ENCODE measurements at regions not wholly inside any gene's neighbourhood (a gene's known extent, or its start where the extent isn't known, plus 50 kb on each side); places are given as distances from the start of the nearest gene placed in this dataset.

DNA sequence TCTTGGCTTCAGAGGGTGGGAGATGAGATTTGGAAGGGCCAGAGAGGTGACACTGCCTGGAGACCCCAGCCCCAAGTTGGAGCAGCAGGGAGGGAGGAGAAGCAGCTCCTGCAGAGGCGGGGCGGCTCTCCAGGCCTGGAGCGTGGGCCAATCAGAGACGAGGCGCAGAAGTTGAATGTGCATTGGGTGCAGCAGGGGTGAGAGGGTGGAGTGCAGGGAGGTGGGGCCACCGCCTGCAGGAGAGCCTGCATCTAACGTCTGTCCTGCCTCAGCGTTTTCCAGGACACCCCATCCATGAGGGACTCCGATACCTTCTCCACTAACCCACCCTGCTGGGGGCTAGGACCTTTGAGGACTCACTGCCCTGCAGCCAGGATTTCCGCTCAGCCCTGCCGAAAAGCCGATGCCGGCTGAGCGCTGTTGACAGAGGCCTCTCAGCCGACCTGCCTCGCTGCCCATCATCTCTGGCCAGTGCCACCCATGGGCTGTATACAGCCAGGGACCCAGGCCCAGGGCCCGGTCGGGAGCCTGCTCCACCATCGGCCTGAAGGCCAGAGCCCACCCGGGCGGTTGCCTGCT, 146.2 kb downstream of the ENGASE start:
- 8% methylated on average over 18 of the region's 21 CpGs for WGBS (ENCODE audit: insufficient coverage)

DNA sequence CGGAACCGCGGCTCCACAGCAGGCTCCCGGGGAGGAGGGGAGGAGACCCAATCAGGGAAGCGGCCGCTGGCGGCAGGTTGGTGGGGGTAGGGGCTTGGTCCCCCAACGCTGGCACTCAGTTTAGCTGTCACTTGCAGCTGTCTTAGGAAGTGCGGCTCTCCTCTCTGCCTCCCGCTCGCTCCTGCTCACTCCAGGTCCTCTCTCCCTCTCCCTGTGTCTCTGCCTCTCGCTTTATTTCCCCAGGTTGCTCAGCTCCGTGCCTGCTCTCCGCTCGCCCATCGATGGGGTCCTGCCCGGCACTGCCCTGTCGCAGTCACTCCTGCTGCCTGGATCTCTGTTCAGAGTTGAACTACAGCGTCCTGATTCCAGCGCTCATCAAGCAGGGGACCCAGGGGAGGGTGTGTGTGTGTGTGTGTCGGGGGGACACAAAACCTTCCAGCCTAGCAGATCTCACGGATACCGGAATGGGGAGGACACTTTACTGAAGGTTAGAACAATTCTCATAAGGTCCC, 145.6 kb downstream of the ENGASE start:
- peaks cover 79% of the 10 kb centered on the region for H3K27me3 ChIP-seq (ENCODE audit: control insufficient read depth, insufficient read depth, low read length)
- no peak for DNase-seq
- no peak overlapping the region for H3K4me3 ChIP-seq (ENCODE audit: low read length)
- under 1% methylated on average over 12 of the region's 23 CpGs for WGBS (ENCODE audit: insufficient coverage)
- H3K9me3 ChIP-seq (replicated peaks; ENCODE audit: control insufficient read depth, low read depth, low read length): no peaks in the 10 kb centered on the region
- H3K4me1 ChIP-seq (ENCODE audit: control insufficient read depth, insufficient read depth, low read length): no peaks in the 10 kb centered on the region
- no peaks in the 10 kb centered on the region for H3K36me3 ChIP-seq (ENCODE audit: control insufficient read depth, insufficient read depth, low read length)
- H3K27ac ChIP-seq (ENCODE audit: low read length): no peak overlapping the region

More for the DNA sequence above, 146.2 kb downstream of the ENGASE start:
- H3K4me3 ChIP-seq (ENCODE audit: low read length): no peak overlapping the region
- no peak for DNase-seq
- H3K27me3 ChIP-seq (ENCODE audit: control insufficient read depth, insufficient read depth, low read length): peaks cover 73% of the 10 kb centered on the region
- no peaks in the 10 kb centered on the region for H3K36me3 ChIP-seq (ENCODE audit: control insufficient read depth, insufficient read depth, low read length)
- no peaks in the 10 kb centered on the region for H3K9me3 ChIP-seq (replicated peaks; ENCODE audit: control insufficient read depth, low read depth, low read length)
- H3K27ac ChIP-seq (ENCODE audit: low read length): no peak overlapping the region
- no peaks in the 10 kb centered on the region for H3K4me1 ChIP-seq (ENCODE audit: control insufficient read depth, insufficient read depth, low read length)

DNA sequence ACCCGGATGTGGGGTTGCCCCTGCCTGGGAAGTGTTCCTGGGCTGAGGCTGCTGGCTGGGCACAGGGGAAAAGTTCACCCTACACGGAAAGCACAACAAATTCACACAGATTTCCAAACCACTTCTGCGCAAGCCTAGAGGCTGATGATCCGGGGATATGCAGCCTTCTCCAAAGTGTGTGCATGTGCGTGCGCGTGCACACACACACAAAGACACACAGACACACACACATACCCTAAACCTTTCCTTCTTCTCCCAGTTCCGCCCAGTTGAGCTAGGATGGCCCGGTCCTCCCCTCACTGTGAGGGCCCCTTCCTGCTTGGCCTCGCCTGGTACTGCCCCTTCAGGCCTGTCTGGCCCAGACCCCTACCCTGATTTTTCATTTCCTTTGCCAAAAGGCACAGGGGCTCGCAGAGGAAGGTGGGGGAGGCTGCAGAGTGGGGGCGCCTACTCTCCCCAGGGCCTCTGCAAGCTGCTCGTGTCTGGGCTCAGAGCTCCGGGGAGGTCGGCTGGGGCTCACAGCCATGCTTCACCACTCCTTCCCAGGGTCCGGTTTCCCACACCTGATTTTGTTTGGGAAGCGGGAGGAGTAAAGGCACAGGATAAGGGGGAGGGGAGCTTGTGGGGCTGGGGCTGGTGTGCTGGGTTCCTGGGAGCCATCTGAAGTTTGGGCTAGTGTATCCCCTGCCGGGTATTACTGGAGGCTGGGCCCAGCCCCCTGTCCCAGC, 144.7 kb downstream of the ENGASE start:
- H3K4me3 ChIP-seq (ENCODE audit: low read length): no peak overlapping the region
- H3K4me1 ChIP-seq (ENCODE audit: control insufficient read depth, insufficient read depth, low read length): peaks cover 4% of the 10 kb centered on the region
- H3K27me3 ChIP-seq (ENCODE audit: control insufficient read depth, insufficient read depth, low read length): peaks cover 80% of the 10 kb centered on the region
- 71% methylated on average over 8 of the region's 18 CpGs for WGBS (ENCODE audit: insufficient coverage)
- DNase-seq: no peak
- no peaks in the 10 kb centered on the region for H3K9me3 ChIP-seq (replicated peaks; ENCODE audit: control insufficient read depth, low read depth, low read length)
- no peaks in the 10 kb centered on the region for H3K36me3 ChIP-seq (ENCODE audit: control insufficient read depth, insufficient read depth, low read length)
- H3K27ac ChIP-seq (ENCODE audit: low read length): no peak overlapping the region

DNA sequence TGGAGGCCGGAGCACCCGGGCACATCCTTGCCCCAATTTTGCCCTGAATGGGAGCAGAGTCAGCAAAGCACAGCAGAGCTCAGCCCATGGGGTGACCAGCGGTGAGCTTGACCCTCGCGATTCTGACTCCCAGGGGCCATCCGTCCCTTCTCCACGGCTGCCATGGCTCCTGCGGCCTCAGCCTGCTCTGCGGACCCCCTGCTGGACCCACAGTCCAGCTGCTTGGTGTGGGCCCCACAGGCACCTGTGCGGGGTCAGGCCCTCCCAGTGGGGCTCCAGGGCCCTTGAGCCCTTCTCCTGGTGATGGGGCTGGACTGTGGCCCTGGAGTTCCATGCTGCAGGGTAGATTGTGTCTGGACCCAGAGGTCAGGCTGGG, 144.2 kb downstream of the ENGASE start:
- Histone ChIP-seq H3K27ac (ENCODE audit: low read length) (no peak overlapping the region), H3K4me3 (ENCODE audit: low read length) (no peak overlapping the region), H3K27me3 (ENCODE audit: control insufficient read depth, insufficient read depth, low read length) (peaks cover 79% of the 10 kb centered on the region), H3K36me3 (ENCODE audit: control insufficient read depth, insufficient read depth, low read length) (no peaks in the 10 kb centered on the region), H3K4me1 (ENCODE audit: control insufficient read depth, insufficient read depth, low read length) (peaks cover 4% of the 10 kb centered on the region), H3K9me3 (replicated peaks; ENCODE audit: control insufficient read depth, low read depth, low read length) (no peaks in the 10 kb centered on the region)
- 90% methylated on average over 10 of the region's 10 CpGs for WGBS (ENCODE audit: insufficient coverage)
- no peak for DNase-seq

DNA sequence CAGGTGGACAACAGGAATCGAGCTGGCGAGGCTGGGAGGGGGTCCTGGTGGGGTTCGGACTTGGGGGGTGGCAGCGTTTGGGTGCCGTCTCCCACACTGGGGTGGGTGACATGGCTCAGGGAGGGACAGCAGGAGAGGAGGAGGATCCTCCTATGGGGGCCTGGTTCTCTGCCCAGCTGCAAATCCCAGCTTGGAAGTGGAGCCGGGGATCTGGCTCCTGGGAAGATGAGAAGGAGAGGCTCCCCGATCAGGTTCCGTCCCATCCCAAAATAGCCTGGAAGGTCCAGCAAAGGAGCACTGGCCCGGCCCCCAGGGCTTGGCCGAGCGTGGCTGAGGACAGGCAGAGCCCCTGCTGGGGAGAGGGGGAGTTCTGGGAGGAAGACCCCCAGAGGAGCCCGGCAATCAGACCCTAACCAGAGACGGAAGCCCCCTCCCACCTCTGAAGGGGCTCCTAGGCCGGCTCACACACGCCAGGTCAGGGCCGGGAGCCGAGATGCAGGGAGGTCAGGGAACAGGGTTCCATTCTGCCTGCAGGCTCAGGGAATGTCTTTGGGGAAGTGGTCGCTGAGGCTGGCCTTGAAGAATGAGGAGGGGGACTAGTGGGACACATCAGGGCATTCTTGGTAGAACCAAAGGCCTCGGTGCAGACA, 143.7 kb downstream of the ENGASE start:
- Histone ChIP-seq H3K36me3 (ENCODE audit: control insufficient read depth, insufficient read depth, low read length) (no peaks in the 10 kb centered on the region), H3K4me3 (ENCODE audit: low read length) (no peak overlapping the region), H3K27ac (ENCODE audit: low read length) (no peak overlapping the region), H3K27me3 (ENCODE audit: control insufficient read depth, insufficient read depth, low read length) (peaks cover 80% of the 10 kb centered on the region), H3K9me3 (replicated peaks; ENCODE audit: control insufficient read depth, low read depth, low read length) (no peaks in the 10 kb centered on the region), H3K4me1 (ENCODE audit: control insufficient read depth, insufficient read depth, low read length) (peaks cover 4% of the 10 kb centered on the region)
- DNase-seq: no peak
- WGBS (ENCODE audit: insufficient coverage): 62% methylated on average over 13 of the region's 19 CpGs

DNA sequence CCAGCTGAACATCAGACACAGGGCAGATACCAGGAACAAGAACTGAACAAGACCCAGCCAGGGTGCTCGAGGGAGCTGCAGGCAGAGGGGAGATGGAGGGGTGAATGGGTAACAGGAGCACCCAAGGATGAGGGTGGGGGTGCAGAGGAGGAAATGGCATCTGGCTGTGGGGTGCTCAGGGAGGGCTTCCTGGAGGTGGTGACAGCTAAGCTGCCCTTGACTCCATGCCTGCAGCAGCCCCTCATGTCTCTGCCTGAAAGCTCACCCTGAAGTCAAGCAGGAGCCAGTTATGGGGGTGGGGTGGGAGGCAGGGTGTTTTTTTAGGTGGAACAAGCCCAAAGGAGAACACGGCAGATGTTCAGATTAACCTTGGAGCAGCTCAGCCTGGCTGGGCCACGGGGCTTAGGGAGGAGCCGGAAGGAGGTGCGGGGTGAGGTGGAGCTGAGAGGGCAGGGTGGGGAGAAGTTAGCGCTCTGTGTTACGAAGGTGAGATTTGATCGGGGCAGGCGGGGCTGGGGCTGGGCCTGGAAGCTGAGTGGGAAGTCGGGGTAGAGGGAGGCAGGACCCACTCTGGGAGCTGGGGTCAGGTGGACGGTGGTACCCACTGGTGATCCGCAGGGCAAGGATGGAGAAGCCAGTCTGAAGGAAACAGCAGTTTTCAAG, 143.0 kb downstream of the ENGASE start:
- Histone ChIP-seq H3K9me3 (replicated peaks; ENCODE audit: control insufficient read depth, low read depth, low read length) (no peaks in the 10 kb centered on the region), H3K27ac (ENCODE audit: low read length) (no peak overlapping the region), H3K4me1 (ENCODE audit: control insufficient read depth, insufficient read depth, low read length) (peaks cover 5% of the 10 kb centered on the region), H3K4me3 (ENCODE audit: low read length) (no peak overlapping the region), H3K27me3 (ENCODE audit: control insufficient read depth, insufficient read depth, low read length) (peaks cover 76% of the 10 kb centered on the region), H3K36me3 (ENCODE audit: control insufficient read depth, insufficient read depth, low read length) (no peaks in the 10 kb centered on the region)
- no peak for DNase-seq
- WGBS (ENCODE audit: insufficient coverage): 54% methylated on average over 12 of the region's 12 CpGs

DNA sequence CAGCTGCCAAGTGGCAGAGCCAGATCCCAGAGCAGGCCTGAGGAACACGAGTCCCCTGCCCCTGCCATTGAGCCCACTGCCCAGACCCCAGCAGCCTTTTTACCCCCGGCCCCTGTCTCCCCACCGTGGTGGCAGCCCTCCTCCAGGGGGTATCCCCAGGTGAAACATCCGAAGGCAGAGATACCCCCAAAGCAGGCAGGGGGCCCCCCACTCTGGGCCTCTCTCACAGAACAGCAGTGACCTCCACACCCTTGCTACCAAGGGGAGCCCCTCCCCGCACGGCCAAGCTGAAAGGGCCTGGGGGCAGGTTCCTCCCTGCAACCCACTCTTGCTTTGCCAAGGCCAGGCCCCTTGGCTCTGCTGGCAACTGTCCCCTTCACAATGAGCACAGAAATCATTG, 142.2 kb downstream of the ENGASE start:
- DNase-seq: no peak
- Histone ChIP-seq H3K36me3 (ENCODE audit: control insufficient read depth, insufficient read depth, low read length) (no peaks in the 10 kb centered on the region), H3K4me1 (ENCODE audit: control insufficient read depth, insufficient read depth, low read length) (peaks cover 9% of the 10 kb centered on the region), H3K4me3 (ENCODE audit: low read length) (no peak overlapping the region), H3K27ac (ENCODE audit: low read length) (no peak overlapping the region), H3K27me3 (ENCODE audit: control insufficient read depth, insufficient read depth, low read length) (peaks cover 75% of the 10 kb centered on the region), H3K9me3 (replicated peaks; ENCODE audit: control insufficient read depth, low read depth, low read length) (no peaks in the 10 kb centered on the region)
- 80% methylated on average over 4 of the region's 6 CpGs for WGBS (ENCODE audit: insufficient coverage)

DNA sequence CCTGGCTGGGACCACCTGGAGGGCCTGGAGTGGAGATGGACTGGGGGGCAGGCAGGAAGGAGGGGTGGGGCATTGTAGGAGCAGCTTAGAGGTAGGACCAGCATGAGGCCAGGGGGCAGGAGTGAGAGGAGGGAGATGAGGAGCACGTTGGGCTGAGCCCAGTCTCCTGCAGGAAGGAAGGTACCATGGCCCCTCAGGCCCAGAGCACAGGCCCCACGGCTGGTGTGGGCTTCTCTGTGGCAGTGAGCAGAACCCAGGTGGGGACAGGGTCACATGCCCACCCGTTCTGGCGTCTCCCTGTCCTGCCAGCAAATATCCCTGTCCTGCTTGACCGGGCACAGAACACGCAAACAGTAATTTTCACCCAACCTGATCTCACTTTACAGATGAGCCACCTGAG, 141.8 kb downstream of the ENGASE start:
- H3K9me3 ChIP-seq (replicated peaks; ENCODE audit: control insufficient read depth, low read depth, low read length): no peaks in the 10 kb centered on the region
- no peaks in the 10 kb centered on the region for H3K36me3 ChIP-seq (ENCODE audit: control insufficient read depth, insufficient read depth, low read length)
- no peak overlapping the region for H3K27ac ChIP-seq (ENCODE audit: low read length)
- DNase-seq: no peak
- WGBS (ENCODE audit: insufficient coverage): 16% methylated on average over 2 of the region's 6 CpGs
- no peak overlapping the region for H3K4me3 ChIP-seq (ENCODE audit: low read length)
- H3K27me3 ChIP-seq (ENCODE audit: control insufficient read depth, insufficient read depth, low read length): peaks cover 74% of the 10 kb centered on the region
- H3K4me1 ChIP-seq (ENCODE audit: control insufficient read depth, insufficient read depth, low read length): peaks cover 9% of the 10 kb centered on the region

DNA sequence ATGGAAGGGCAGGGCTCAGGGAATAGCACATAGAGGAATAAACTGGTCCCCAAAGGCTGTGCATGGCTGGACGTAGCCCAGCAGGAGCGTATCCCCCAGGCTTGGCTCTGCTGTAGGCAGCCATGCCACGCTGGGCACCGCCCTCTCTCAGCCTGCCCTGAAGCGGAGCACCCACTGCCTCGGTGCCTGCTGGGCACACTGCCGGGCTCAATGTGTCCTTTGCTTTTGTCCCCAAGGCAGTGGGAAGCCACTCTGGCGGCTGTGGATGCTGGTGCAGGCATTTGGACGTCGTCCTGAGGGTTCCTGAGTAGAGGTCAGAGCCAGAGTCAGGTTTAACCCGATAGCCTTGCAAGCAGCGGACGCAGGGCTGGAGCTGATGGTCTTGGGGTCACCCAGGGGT, 141.0 kb downstream of the ENGASE start:
- H3K27me3 ChIP-seq (ENCODE audit: control insufficient read depth, insufficient read depth, low read length): peaks cover 74% of the 10 kb centered on the region
- no peaks in the 10 kb centered on the region for H3K9me3 ChIP-seq (replicated peaks; ENCODE audit: control insufficient read depth, low read depth, low read length)
- H3K36me3 ChIP-seq (ENCODE audit: control insufficient read depth, insufficient read depth, low read length): no peaks in the 10 kb centered on the region
- H3K4me1 ChIP-seq (ENCODE audit: control insufficient read depth, insufficient read depth, low read length): peaks cover 9% of the 10 kb centered on the region
- 77% methylated on average over 13 of the region's 13 CpGs for WGBS (ENCODE audit: insufficient coverage)
- H3K4me3 ChIP-seq (ENCODE audit: low read length): no peak overlapping the region
- no peak overlapping the region for H3K27ac ChIP-seq (ENCODE audit: low read length)
- DNase-seq: no peak

Data from muscle of leg (tissue), 3 donors.